Thyroid gland (tissue), 4 donors: ENCODE measurements at regions not wholly inside any gene's neighbourhood (a gene's known extent, or its start where the extent isn't known, plus 50 kb on each side); places are given as distances from the start of the nearest gene placed in this dataset.

Experiments used
- DNase-seq, 2 donors: peaks; one replicate each; pipeline ENCODE4 v3.0.0-alpha.2; 2019
- H3K27ac ChIP-seq, 3 donors: fragments of 200-600 bp; sonication (generic); 1 replicate in 2 of 3; 2 replicates in 1 of 3; pipeline ENCODE4 v1.5.1; 2016 to 2019; ENCODE audit warnings: mild to moderate bottlenecking in 1 of 3, moderate library complexity in 1 of 3
- H3K27me3 ChIP-seq: fragments of 200-600 bp; sonication (generic); one replicate; pipeline ENCODE4 v1.5.1; 2019
- H3K36me3 ChIP-seq, 2 donors: fragments of 200-600 bp; sonication (generic); one replicate each; pipeline ENCODE4 v1.5.1; 2016 to 2019
- H3K4me1 ChIP-seq, 2 donors: fragments of 200-600 bp; sonication (generic); one replicate each; pipeline ENCODE4 v1.5.1; 2017 to 2019
- H3K4me3 ChIP-seq, 3 donors: fragments of 200-600 bp; sonication (generic); replicated peaks in 1 of 3; 1 replicate in 2 of 3; 2 replicates in 1 of 3; pipeline ENCODE4 v1.5.1; 2016; ENCODE audit warnings: mild to moderate bottlenecking in 1 of 3
- H3K9me3 ChIP-seq: fragments of 200-600 bp; sonication (generic); one replicate; pipeline ENCODE4 v1.5.1; 2017
- CTCF ChIP-seq, 6 experiments: fragments of 200-600 bp in 3 of 6; fragments of 450-650 bp in 3 of 6; sonication (generic) in 3 of 6; IDR thresholded peaks; one replicate each; pipeline ENCODE4 v1.5.1; 2016 to 2019; ENCODE audit warnings: antibody characterized with exemption in 6 of 6, mild to moderate bottlenecking in 2 of 6, inconsistent platforms in 1 of 6, moderate library complexity in 1 of 6
- POLR2A ChIP-seq, 2 donors: fragments of 450-650 bp; IDR thresholded peaks; one replicate each; pipeline ENCODE4 v1.6.1; 2017; ENCODE audit warnings: antibody characterized with exemption in 2 of 2, mild to moderate bottlenecking in 2 of 2, moderate library complexity in 1 of 2
- WGBS, 2 donors: methylation state at CpG; one replicate each; pipeline ENCODE4 v1.1.5; 2017; 5-methylcytosine and 5-hydroxymethylcytosine counted together
- intact Hi-C: fragments of 100-400 bp; cut with DNase I; formaldehyde crosslinking; loops from one replicate; pipeline ENCODE4 v1.15.1; 2023

DNA sequence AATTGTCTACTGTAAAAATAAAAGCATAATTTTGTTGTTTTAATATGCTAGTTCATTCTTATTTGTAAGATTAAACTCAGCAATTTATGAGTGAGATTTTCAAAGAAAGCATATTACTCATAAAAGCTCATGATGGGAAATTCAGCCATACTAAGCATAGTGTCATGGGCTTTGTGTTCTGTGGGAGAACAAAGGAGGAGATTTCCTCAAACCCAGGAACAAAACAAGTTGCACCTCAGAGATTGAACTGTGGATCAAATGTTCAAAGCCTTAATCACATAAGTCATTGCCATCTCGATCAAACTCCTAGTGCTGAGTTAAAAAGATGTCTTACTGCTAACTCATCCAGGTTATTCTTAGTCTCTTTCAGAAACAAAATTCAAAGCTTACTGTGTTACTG is 85.6 kb upstream of the PDZRN3 start:
- H3K4me1 ChIP-seq = no peaks in the 10 kb centered on the region
- no peaks in the 10 kb centered on the region for H3K9me3 ChIP-seq
- TF ChIP-seq POLR2A (IDR thresholded peaks at IDR 0.05) (no peak), CTCF (IDR thresholded peaks at IDR 0.05) (no peak)
- no peak overlapping the region for H3K4me3 ChIP-seq
- intact Hi-C loops = no loop called here
- DNase-seq = no peak
- H3K36me3 ChIP-seq = no peaks in the 10 kb centered on the region
- WGBS, 2 donors = 92 to 100% methylated on average over 1 of the region's 1 CpG
- no peak overlapping the region for H3K27ac ChIP-seq
- no peaks in the 10 kb centered on the region for H3K27me3 ChIP-seq

- intact Hi-C loops = no loop called here
Observed at GRCh38 chr3:73709712-73710111, 85.0 kb upstream of the PDZRN3 start.

DNA sequence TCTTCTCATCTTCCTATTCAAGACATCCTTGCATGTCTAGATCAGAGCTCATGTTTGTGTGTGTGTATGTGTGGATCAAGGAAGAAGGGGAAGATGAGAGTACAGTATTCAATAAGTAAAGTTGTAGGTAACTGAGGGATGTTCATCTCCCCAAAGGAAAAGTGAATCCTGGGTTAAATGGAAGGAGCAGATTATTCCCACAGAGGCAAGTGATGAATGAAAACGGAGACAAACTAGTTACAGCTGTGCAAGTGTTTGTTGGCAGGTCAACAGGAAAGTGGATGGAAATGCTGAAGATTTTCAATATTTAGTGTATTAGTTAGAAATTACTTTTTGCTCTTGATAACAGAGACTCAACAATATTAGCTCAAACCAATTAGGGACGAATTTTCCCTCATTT is 84.2 kb upstream of the PDZRN3 start:
- no peak for DNase-seq
- H3K4me3 ChIP-seq = no peak overlapping the region
- intact Hi-C loops = no loop called here
- H3K9me3 ChIP-seq = no peaks in the 10 kb centered on the region
- H3K27me3 ChIP-seq = no peaks in the 10 kb centered on the region
- 75% methylated on average over 2 of the region's 2 CpGs for WGBS, 2 donors
- no peaks in the 10 kb centered on the region for H3K4me1 ChIP-seq
- TF ChIP-seq POLR2A (IDR thresholded peaks at IDR 0.05) = no peak
- TF ChIP-seq CTCF (IDR thresholded peaks at IDR 0.05) = no peak
- H3K27ac ChIP-seq = no peak overlapping the region
- no peaks in the 10 kb centered on the region for H3K36me3 ChIP-seq

More at GRCh38 chr3:73709712-73710111, 85.0 kb upstream of the PDZRN3 start:
- Histone ChIP-seq H3K9me3 (no peaks in the 10 kb centered on the region), H3K27ac (no peak overlapping the region), H3K36me3 (no peaks in the 10 kb centered on the region), H3K4me3 (no peak overlapping the region), H3K4me1 (no peaks in the 10 kb centered on the region), H3K27me3 (no peaks in the 10 kb centered on the region)
- TF ChIP-seq CTCF (IDR thresholded peaks at IDR 0.05) = no peak
- TF ChIP-seq POLR2A (IDR thresholded peaks at IDR 0.05) = no peak
- DNase-seq = no peak
- 94 to 97% methylated on average over 1 of the region's 1 CpG for WGBS, 2 donors

GRCh38 chr3:73707772-73708171 is 83.0 kb upstream of the PDZRN3 start:
- WGBS, 2 donors = 80 to 85% methylated on average over 2 of the region's 2 CpGs
- Histone ChIP-seq H3K4me1 (no peaks in the 10 kb centered on the region), H3K27me3 (no peaks in the 10 kb centered on the region), H3K9me3 (no peaks in the 10 kb centered on the region), H3K4me3 (no peak overlapping the region), H3K27ac (no peak overlapping the region), H3K36me3 (no peaks in the 10 kb centered on the region)
- TF ChIP-seq POLR2A (IDR thresholded peaks at IDR 0.05) = no peak
- no peak for DNase-seq
- intact Hi-C loops = no loop called here

GRCh38 chr3:73706771-73707170 is 82.0 kb upstream of the PDZRN3 start:
- Histone ChIP-seq H3K27ac (no peak overlapping the region), H3K27me3 (no peaks in the 10 kb centered on the region), H3K4me1 (no peaks in the 10 kb centered on the region), H3K9me3 (no peaks in the 10 kb centered on the region), H3K4me3 (no peak overlapping the region), H3K36me3 (no peaks in the 10 kb centered on the region)
- 60 to 79% methylated on average over 1 of the region's 1 CpG for WGBS, 2 donors
- DNase-seq = no peak
- intact Hi-C loops = no loop called here
- TF ChIP-seq CTCF (IDR thresholded peaks at IDR 0.05) (no peak), POLR2A (IDR thresholded peaks at IDR 0.05) (no peak)

GRCh38 chr3:73705792-73706191 is 81.1 kb upstream of the PDZRN3 start:
- no peak overlapping the region for H3K4me3 ChIP-seq
- DNase-seq = no peak
- no peaks in the 10 kb centered on the region for H3K9me3 ChIP-seq
- no peak overlapping the region for H3K27ac ChIP-seq
- TF ChIP-seq CTCF (IDR thresholded peaks at IDR 0.05) = no peak
- no peak for TF ChIP-seq POLR2A (IDR thresholded peaks at IDR 0.05)
- H3K27me3 ChIP-seq = no peaks in the 10 kb centered on the region
- WGBS, 2 donors = 92 to 95% methylated on average over 1 of the region's 1 CpG
- intact Hi-C loops = no loop called here
- H3K36me3 ChIP-seq = no peaks in the 10 kb centered on the region
- H3K4me1 ChIP-seq = no peaks in the 10 kb centered on the region
